IMR-90 (cell line): ENCODE measurements at regions not wholly inside any gene's neighbourhood (a gene's known extent, or its start where the extent isn't known, plus 50 kb on each side); places are given as distances from the start of the nearest gene placed in this dataset.

Experiments used
- CTCF ChIP-seq: conservative IDR thresholded peaks from 2 replicates; pipeline ENCODE4 v1.5.1; 2012; ENCODE audit warnings: mild to moderate bottlenecking, low read depth, low read length, improper control_type of control experiment
- FOS ChIP-seq: fragments of 150-350 bp; IDR thresholded peaks from 2 replicates; pipeline ENCODE4 v1.6.1; 2016; ENCODE audit warnings: low read depth, low read length
- MXI1 ChIP-seq: IDR thresholded peaks from 2 replicates; pipeline ENCODE4 v1.6.1; 2012; ENCODE audit warnings: low read depth, mild to moderate bottlenecking, low read length, moderate library complexity, borderline replicate concordance
- POLR2A ChIP-seq: IDR thresholded peaks from 2 replicates; pipeline ENCODE4 v1.6.1; 2012; ENCODE audit warnings: mild to moderate bottlenecking, low read depth, low read length

GRCh38 chr3:159657176-159657575 lies 331.5 kb upstream of the IL12A start:
- TF ChIP-seq MXI1 (no peak), POLR2A (no peak), CTCF (no peak), FOS (no peak)
